Smooth muscle cell (in vitro differentiated cells): ENCODE measurements at regions not wholly inside any gene's neighbourhood (a gene's known extent, or its start where the extent isn't known, plus 50 kb on each side); places are given as distances from the start of the nearest gene placed in this dataset.

ENCODE experiments used
- DNase-seq: peaks from one replicate; lab custom pipeline; 2025; ENCODE audit not compliant: unreplicated experiment; lab: John Stamatoyannopoulos, UW
- H2AFZ ChIP-seq: fragments of 200-600 bp; sonication (generic); 2 replicates; pipeline ENCODE4 v1.6.0; 2016; ENCODE audit warnings: antibody characterized with exemption, low read depth, mild to moderate bottlenecking
- H3F3A ChIP-seq: fragments of 200-600 bp; sonication (generic); 2 replicates; pipeline ENCODE4 v1.6.0; 2017; ENCODE audit warnings: antibody characterized with exemption, low read depth
- H3K27ac ChIP-seq: fragments of 200-600 bp; sonication (generic); 2 replicates; pipeline ENCODE4 v1.5.1; 2016; ENCODE audit warnings: low read depth, mild to moderate bottlenecking
- H3K27me3 ChIP-seq: fragments of 200-600 bp; sonication (generic); 2 replicates; pipeline ENCODE4 v1.6.1; 2016; ENCODE audit warnings: low read depth, mild to moderate bottlenecking
- H3K36me3 ChIP-seq: fragments of 200-600 bp; sonication (generic); 2 replicates; pipeline ENCODE4 v1.5.1; 2016; ENCODE audit warnings: low read depth
- H3K4me1 ChIP-seq: fragments of 200-600 bp; sonication (generic); 2 replicates; pipeline ENCODE4 v1.5.1; 2016; ENCODE audit warnings: low read depth
- H3K4me2 ChIP-seq: fragments of 200-600 bp; sonication (generic); 2 replicates; pipeline ENCODE4 v1.6.0; 2016; ENCODE audit warnings: mild to moderate bottlenecking
- H3K4me3 ChIP-seq: fragments of 200-600 bp; sonication (generic); 2 replicates; pipeline ENCODE4 v1.5.1; 2016; ENCODE audit warnings: mild to moderate bottlenecking
- H3K79me2 ChIP-seq: fragments of 200-600 bp; sonication (generic); 2 replicates; pipeline ENCODE4 v1.6.0; 2016; ENCODE audit warnings: low read depth, mild to moderate bottlenecking
- H3K9ac ChIP-seq: fragments of 200-600 bp; sonication (generic); 2 replicates; pipeline ENCODE4 v1.6.0; 2016; ENCODE audit warnings: low read depth
- H3K9me3 ChIP-seq: fragments of 200-600 bp; sonication (generic); replicated peaks from 2 replicates; pipeline ENCODE4 v1.5.1; 2016; ENCODE audit warnings: low read depth
- H4K20me1 ChIP-seq: fragments of 200-600 bp; sonication (generic); 2 replicates; pipeline ENCODE4 v1.6.0; 2016; ENCODE audit warnings: low read depth
- CTCF ChIP-seq: fragments of 200-600 bp; sonication (generic); IDR thresholded peaks from 2 replicates; pipeline ENCODE4 v1.5.1; 2017; ENCODE audit warnings: borderline replicate concordance, mild to moderate bottlenecking, antibody characterized with exemption; ENCODE audit not compliant: insufficient read depth, poor library complexity, severe bottlenecking
- WGBS: methylation state at CpG from one replicate; pipeline ENCODE4 v1.1.7; 2016; ENCODE audit warnings: low lambda C conversion rate; 5-methylcytosine and 5-hydroxymethylcytosine counted together

- H4K20me1 ChIP-seq = no peaks in the 10 kb centered on the region
- no peaks in the 10 kb centered on the region for H3K79me2 ChIP-seq
- no peak overlapping the region for H3K9ac ChIP-seq
- H2AFZ ChIP-seq = no peak overlapping the region
- TF ChIP-seq CTCF = no peak
- H3K27me3 ChIP-seq = no peaks in the 10 kb centered on the region
- no peaks in the 10 kb centered on the region for H3K36me3 ChIP-seq
- no peaks in the 10 kb centered on the region for H3F3A ChIP-seq
- no peak overlapping the region for H3K27ac ChIP-seq
- H3K4me3 ChIP-seq = no peak overlapping the region
- 91% methylated on average over 3 of the region's 3 CpGs for WGBS
- H3K4me1 ChIP-seq = no peaks in the 10 kb centered on the region
- no peaks in the 10 kb centered on the region for H3K9me3 ChIP-seq
- DNase-seq = no peak
- H3K4me2 ChIP-seq = no peak overlapping the region
Observed at GRCh38 chr9:71322311-71322710, 200.9 kb upstream of the TRPM3 start.

- Histone ChIP-seq H3K4me2 (no peak overlapping the region), H2AFZ (no peak overlapping the region), H3K27ac (no peak overlapping the region), H3K9ac (no peak overlapping the region), H3F3A (no peaks in the 10 kb centered on the region), H3K36me3 (no peaks in the 10 kb centered on the region), H3K4me3 (no peak overlapping the region), H3K4me1 (no peaks in the 10 kb centered on the region), H4K20me1 (no peaks in the 10 kb centered on the region), H3K79me2 (no peaks in the 10 kb centered on the region), H3K27me3 (no peaks in the 10 kb centered on the region), H3K9me3 (no peaks in the 10 kb centered on the region)
- DNase-seq = no peak
- no peak for TF ChIP-seq CTCF
- 85% methylated on average over 1 of the region's 1 CpG for WGBS
Observed at GRCh38 chr9:71308454-71308853, 187.0 kb upstream of the TRPM3 start.

GRCh38 chr9:71306134-71306533 is 184.7 kb upstream of the TRPM3 start:
- H3K4me1 ChIP-seq = no peaks in the 10 kb centered on the region
- no peaks in the 10 kb centered on the region for H3K9me3 ChIP-seq
- 88% methylated on average over 3 of the region's 3 CpGs for WGBS
- H3K4me2 ChIP-seq = no peak overlapping the region
- no peaks in the 10 kb centered on the region for H3K79me2 ChIP-seq
- no peaks in the 10 kb centered on the region for H3K36me3 ChIP-seq
- no peak for TF ChIP-seq CTCF
- no peak overlapping the region for H2AFZ ChIP-seq
- no peak overlapping the region for H3K4me3 ChIP-seq
- no peaks in the 10 kb centered on the region for H3K27me3 ChIP-seq
- no peak overlapping the region for H3K9ac ChIP-seq
- no peak for DNase-seq
- H4K20me1 ChIP-seq = no peaks in the 10 kb centered on the region
- H3K27ac ChIP-seq = no peak overlapping the region
- H3F3A ChIP-seq = no peaks in the 10 kb centered on the region

GRCh38 chr9:71303351-71303750 is 181.9 kb upstream of the TRPM3 start:
- Histone ChIP-seq H3F3A (no peaks in the 10 kb centered on the region), H2AFZ (peak overlapping the region; percentile 17), H3K79me2 (no peaks in the 10 kb centered on the region), H3K9me3 (no peaks in the 10 kb centered on the region), H4K20me1 (no peaks in the 10 kb centered on the region), H3K4me3 (no peak overlapping the region), H3K27me3 (no peaks in the 10 kb centered on the region), H3K27ac (no peak overlapping the region), H3K4me2 (no peak overlapping the region), H3K36me3 (no peaks in the 10 kb centered on the region), H3K4me1 (no peaks in the 10 kb centered on the region), H3K9ac (no peak overlapping the region)
- DNase-seq = no peak
- 92% methylated on average over 1 of the region's 1 CpG for WGBS
- TF ChIP-seq CTCF = no peak
